ENCODE measurements at regions not wholly inside any gene's neighbourhood (a gene's known extent, or its start where the extent isn't known, plus 50 kb on each side); places are given as distances from the start of the nearest gene placed in this dataset.

DNA sequence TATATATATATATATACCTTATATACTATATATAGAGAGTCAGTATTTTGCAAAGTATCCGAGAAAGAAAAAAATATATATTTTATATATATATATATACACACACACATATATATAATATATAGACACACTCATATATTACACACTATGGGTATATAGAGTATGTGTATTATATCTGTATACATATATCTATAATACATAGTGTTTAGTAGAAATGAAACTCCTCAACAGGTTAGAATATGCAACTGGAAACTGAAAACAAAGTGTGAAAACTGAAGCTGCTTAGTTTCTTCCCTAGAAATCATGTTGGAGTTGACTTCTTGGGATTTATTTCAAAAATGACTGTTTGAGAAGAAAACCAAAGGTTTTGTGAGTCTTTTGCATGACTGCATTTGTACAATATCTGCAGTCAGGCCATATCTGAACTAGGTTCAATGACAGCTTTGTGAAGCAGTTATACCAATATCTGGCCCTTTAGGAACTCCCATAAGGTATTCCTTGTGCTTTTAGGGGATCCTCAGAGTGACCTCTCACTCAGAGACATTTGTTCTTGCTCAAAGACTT lies 284.1 kb downstream of the CASP12 start (continued):
- TF ChIP-seq ASH2L (IDR thresholded peaks at IDR 0.05; ENCODE audit: low read length): no peak
- no peak for TF ChIP-seq CTCF (IDR thresholded peaks at IDR 0.05; ENCODE audit: control extremely low read depth in 1 of 3, insufficient read depth in 1 of 3, low read depth in 1 of 3, low read length in 3 of 3)

All from H1 (cell line).